DND-41 (cell line): ENCODE measurements at regions not wholly inside any gene's neighbourhood (a gene's known extent, or its start where the extent isn't known, plus 50 kb on each side); places are given as distances from the start of the nearest gene placed in this dataset.

Source experiments
- EZH2 ChIP-seq: IDR thresholded peaks from 3 replicates; pipeline ENCODE4 v1.6.1; 2012; ENCODE audit warnings: borderline replicate concordance, low read depth, mild to moderate bottlenecking, moderate library complexity, low read length, inconsistent platforms; ENCODE audit not compliant: severe bottlenecking
- TF ChIP-seq, protein P1 (sequence below): IDR thresholded peaks from 2 replicates; pipeline ENCODE4 v1.5.1; 2012; ENCODE audit warnings: borderline replicate concordance, low read length, moderate library complexity, mild to moderate bottlenecking; ENCODE audit not compliant: poor library complexity, severe bottlenecking; ENCODE audit errors: extremely low read depth

DNA sequence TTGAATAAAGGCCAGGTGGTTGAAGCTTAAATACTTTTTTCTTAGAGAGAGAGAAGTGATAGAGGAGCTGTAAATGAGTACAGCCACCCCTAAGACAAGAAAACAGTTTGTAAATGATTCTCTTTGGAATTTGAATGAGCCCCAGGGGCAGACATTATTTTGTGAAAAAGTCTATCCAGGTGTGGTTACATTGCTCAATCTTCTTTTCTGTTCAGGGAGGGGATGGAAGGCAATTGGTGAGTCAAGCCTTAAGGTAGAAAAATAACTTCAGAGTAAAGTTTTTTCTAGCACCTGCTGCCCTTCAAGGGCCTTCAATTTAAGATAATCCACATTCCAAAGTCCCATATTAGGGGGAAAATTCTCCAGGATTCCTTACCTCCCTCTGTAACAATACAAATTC lies 646.7 kb downstream of the PDHA2 start:
- TF ChIP-seq, protein P1, sequence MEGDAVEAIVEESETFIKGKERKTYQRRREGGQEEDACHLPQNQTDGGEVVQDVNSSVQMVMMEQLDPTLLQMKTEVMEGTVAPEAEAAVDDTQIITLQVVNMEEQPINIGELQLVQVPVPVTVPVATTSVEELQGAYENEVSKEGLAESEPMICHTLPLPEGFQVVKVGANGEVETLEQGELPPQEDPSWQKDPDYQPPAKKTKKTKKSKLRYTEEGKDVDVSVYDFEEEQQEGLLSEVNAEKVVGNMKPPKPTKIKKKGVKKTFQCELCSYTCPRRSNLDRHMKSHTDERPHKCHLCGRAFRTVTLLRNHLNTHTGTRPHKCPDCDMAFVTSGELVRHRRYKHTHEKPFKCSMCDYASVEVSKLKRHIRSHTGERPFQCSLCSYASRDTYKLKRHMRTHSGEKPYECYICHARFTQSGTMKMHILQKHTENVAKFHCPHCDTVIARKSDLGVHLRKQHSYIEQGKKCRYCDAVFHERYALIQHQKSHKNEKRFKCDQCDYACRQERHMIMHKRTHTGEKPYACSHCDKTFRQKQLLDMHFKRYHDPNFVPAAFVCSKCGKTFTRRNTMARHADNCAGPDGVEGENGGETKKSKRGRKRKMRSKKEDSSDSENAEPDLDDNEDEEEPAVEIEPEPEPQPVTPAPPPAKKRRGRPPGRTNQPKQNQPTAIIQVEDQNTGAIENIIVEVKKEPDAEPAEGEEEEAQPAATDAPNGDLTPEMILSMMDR = no peak
- TF ChIP-seq EZH2 = no peak
